SH-SY5Y (cell line): ENCODE measurements at regions not wholly inside any gene's neighbourhood (a gene's known extent, or its start where the extent isn't known, plus 50 kb on each side); places are given as distances from the start of the nearest gene placed in this dataset.

Experiments
- GATA2 ChIP-seq: IDR thresholded peaks from 2 replicates; pipeline ENCODE4 v1.6.1; 2011; ENCODE audit warnings: mild to moderate bottlenecking, low read depth, low read length
- GATA3 ChIP-seq: IDR thresholded peaks from 2 replicates; pipeline ENCODE4 v1.6.1; 2011; ENCODE audit warnings: low read depth, mild to moderate bottlenecking, low read length, moderate library complexity

DNA sequence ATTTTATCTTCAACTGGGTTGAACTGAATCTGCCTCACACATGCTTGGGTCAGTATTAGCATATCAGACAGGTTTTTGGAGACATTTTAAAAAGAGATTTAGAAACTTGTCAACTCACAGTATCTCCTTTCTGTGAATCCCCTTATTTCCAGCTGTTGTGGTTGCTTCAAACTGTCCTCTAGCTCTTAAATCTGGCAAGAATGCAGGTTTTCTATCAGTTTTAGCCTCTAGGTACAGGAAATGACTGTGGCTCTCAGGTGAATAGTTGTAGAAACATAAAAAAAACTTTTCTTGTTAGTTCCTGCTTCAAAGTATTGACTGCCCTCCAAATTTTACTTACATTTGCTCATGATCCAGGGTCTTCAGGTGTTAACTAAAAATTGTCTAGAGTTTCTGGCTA is 495.7 kb upstream of the TMPRSS15 start:
- no peak for TF ChIP-seq GATA3
- no peak for TF ChIP-seq GATA2

DNA sequence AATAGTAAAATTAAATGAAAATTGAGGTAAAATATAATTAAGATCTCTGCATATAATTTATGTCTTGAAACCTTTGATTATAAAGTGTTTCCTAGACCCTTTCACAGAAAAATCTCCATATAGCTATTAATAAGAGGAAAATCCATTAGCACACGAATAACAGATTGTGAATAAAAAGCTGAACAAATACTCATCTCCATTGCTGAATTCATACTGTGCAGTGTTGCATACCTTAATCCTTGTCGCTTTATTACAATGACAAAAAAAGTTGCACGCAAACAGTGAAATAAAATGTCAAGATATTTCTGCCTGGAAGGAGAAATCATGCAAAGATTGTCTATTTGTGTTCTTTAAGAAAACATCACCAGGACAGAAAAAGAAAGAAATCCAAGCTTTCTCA is 499.1 kb upstream of the TMPRSS15 start:
- TF ChIP-seq GATA3 (no peak), GATA2 (no peak)

DNA sequence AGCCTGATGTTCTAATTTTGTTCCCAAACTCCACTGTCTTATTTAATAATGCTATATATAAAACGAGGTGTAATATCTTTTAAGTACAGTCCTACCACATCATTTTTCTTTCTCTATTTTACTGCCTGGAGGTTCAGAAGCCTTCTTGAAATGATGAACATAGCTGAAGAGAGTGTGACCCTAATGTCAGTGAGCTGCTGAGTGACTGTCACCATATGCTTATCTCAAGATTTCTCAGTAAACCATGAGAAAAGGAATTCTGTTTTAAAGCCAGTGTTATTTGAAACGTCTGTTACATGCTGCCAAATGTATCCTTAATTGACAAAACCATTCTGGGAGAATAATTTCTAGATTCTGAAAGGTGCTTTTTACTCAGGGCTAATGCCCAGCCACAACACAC is 503.5 kb upstream of the TMPRSS15 start:
- no peak for TF ChIP-seq GATA2

DNA sequence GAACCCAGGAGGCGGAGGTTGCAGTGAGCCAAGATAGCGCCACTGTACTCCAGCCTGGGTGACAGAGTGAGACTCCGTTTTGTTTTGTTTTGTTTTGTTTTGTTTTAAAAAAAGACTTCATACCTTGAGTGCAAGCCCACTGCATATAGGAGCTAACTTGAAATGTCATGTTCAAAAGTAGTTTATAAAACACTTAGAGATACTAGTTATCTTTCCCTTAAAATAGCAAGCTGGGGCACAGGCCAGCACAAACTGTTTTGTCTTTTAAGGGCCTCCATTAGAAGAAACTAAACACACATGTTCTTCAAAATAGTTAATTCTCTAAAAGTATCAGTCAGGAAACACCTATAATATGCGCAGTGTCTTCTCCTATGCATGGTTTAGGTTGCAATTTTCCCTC is 505.1 kb upstream of the TMPRSS15 start:
- TF ChIP-seq GATA3 = no peak
- no peak for TF ChIP-seq GATA2

DNA sequence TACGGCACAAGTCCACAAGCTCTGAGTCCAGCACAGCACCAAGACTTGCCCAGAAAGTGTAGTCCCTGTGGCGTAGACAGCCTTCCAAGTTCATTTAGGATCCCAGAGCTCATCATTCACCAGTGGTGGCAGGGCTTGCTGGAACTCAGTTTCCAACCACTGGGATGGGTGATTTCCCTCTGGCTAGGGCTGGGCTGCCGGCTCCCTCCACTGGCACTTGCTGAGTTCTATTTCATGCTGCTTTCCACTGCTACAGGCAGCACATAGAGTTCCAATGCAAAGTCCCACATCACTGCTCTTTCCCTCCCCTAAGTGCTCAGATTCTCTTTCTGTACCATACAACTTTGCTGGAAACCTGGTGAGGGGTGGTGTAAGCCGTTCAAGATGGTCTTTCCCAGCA is 510.3 kb upstream of the TMPRSS15 start:
- no peak for TF ChIP-seq GATA3
- no peak for TF ChIP-seq GATA2

DNA sequence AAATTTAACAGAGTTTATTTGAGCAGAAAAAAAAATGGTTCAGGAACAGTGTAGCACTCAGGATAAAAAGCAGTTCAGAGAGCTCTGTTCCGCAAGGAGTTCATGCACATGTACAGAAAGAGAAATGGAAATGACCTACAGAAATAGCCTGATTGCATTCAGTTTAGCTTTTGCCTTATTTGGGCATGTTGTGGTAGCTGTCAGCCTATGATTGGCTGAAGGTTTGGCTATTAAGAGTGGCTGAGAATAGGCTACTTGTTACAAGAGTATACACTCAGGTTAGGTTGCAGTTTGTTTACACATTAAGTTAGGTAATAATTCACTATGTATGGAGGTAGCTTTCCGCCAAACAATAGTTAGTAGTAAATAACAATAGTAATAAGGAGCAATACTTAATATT is 511.0 kb upstream of the TMPRSS15 start:
- no peak for TF ChIP-seq GATA3
- no peak for TF ChIP-seq GATA2

DNA sequence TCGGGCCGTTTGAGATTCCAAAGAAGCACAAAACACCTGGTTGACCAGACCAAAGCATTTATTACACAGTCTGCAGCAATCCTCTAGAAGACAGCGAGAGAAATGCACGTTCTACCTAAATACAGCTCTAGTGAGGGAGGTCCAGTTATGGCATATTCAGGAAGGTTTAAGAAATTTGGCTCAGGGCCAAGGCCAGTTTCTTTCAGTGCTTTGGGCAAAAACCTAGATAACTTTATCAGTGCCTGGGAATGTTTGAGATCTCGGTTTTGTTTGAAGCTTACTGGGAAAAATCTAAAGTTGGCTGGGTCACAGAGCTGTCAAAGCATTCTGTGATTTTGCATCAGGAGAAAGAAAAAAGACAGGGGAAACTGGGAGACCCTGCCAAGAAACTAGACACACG is 514.0 kb upstream of the TMPRSS15 start:
- no peak for TF ChIP-seq GATA2
- TF ChIP-seq GATA3 = no peak

DNA sequence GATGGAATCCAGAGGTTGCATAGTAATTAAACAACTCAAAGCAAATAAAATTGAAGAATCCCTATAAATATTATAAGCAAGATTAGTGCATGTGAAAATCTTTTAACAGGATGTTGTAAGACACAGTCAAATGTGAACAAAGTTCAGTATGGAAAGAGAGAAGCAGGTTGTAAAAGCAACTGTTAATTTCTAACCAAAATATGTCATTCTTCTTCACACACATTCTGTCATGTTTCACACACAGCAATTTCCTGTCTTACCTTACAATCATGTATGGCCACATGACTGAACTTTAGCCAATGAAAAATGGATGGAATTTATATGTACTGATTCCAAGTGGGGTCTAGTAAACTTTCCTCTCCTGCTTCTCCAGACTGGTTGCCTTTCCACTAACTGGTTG is 527.7 kb upstream of the TMPRSS15 start:
- TF ChIP-seq GATA3 = no peak
- no peak for TF ChIP-seq GATA2

DNA sequence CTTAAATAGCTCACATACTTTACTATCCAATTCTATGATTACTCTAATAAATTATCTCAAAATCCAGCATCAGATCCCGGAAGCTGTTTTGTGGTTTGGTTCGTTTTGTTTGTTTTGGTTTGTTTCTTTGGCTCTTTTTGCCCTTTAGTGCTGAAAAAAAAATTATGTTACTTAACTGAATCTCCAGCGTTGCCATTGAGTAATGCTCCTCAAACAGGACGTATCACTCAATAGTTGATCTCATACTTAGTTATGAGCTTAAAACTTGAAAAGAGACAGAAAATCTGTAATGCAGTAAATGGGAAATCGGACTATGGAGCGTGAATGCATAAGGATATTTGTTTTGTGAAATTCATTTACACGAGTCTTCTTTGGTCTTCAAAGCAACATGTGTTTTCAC is 533.8 kb upstream of the TMPRSS15 start:
- no peak for TF ChIP-seq GATA2
- TF ChIP-seq GATA3 = no peak

DNA sequence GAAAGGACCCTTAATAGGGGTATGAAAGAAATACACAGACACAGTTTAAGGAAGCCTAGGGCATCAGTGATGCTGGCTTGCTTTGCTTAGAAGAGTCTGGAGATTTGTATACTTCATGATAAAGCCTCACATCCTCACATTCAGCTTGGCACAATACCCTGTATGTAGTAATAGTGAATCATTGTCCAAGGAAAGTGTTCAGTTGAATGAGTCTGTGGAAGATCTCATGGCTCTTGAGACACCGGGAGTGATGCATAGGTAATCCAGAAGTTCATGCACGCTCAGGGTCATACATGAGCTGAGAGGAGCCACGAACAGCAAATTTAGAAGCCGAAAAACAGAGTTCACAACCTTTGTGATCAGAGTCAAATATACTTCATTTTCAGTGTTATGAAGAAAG is 537.2 kb upstream of the TMPRSS15 start:
- no peak for TF ChIP-seq GATA2
- no peak for TF ChIP-seq GATA3

DNA sequence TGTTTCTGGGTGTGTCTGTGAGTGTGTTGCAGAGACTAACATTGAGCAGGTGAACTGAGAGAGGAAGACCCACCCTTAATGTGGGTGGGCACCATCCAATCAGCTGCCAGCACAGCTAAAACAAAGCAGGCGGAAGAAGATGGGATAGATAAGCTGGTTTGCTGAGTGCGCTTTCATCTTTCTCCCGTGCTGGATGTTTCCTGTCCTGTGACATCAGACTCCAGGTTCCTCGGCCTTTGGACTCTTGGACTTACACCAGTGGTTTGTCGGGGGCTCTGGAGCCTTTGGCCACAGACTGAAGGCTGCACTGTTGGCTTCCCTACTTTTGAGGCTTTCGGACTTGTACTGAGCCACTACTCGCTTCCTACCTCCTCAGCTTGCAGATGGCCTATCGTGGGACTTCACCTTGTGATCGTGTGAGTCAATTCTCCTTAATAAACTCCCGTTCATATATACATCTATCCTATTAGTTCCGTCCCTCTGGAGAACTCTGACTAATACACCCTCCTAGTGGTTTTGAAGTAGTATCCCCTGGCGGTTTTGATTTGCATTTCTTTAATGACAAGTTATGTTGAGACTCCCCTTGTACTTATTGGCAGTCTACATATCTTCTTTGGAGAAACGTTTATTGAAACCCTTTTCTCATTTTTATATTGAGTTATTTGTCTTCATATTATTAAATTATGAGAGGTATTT is 546.6 kb upstream of the TMPRSS15 start:
- TF ChIP-seq GATA3 (no peak), GATA2 (no peak)

DNA sequence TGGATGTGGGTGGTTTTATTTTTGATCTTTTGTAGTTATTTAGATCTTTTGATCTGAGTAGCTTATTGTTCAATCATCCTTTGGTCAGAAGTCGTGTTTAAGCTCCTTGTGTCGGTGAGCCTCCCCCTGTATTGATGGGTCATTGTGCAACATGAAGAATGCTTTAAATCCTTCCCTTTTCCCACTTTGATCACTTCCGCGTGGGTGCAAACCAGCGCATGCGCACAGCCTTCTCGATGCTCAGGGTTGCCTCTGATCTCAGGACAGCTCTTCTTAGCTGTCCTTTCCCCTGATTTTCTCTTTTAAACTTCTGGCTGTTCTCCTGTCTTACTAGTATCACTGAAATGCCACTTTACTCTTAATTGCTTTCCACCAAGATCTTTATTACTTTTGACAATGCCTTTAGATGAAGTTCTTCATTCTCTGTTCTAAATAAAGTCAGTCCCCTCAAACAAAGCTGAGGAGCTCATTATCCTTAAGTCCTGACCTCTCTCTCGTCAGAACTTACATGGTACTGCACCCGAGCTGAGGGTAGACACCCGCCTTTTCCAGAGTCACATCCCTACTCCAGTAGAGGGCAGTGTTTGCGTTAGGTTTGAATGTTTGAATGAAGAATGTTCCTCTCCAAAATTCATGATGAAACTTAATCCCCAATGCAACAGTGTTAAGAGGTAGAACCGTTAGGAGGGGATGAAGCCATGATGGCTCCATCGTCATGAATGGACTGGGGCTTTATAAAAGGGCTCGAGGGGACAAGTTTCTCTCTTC is 547.9 kb upstream of the TMPRSS15 start:
- no peak for TF ChIP-seq GATA3
- no peak for TF ChIP-seq GATA2

DNA sequence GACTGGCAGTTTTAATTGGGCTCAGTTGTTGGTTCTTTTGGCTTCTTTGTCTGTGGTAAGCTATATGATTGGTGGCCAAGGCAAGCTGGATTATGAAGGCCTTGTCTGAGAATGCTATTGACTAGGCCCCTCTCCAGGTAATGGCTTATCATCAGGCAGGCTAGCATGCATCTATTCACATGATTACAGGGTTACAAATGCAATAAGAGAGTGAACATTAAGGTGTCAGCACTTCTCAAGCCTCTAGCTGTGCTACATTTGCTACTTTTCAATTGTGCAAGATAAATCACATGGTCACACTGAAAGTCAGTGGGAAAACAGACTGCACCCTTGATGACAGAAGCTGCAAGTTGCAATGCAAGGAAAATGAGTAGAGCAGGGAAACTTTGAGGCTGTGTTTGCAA is 550.9 kb upstream of the TMPRSS15 start:
- TF ChIP-seq GATA2 = no peak

DNA sequence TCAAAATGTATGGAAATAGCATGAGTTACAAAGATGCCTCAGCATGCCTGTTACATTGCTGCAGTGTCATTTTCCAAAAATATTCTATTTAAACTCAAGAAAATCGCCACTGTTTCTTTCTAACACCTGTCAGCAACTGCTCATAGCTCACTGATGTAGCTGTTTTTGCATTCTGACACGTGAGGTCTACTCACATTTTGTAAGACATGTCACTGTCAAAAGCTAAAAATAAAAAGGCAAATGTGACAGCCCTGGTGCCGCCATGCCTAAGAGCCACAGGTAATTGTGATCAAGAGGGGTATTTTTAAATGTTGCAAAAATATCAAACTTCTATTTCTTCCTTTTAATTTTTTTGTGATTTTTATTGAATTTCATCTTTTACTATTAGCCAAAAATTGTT is 556.2 kb upstream of the TMPRSS15 start:
- TF ChIP-seq GATA2 (no peak), GATA3 (no peak)

DNA sequence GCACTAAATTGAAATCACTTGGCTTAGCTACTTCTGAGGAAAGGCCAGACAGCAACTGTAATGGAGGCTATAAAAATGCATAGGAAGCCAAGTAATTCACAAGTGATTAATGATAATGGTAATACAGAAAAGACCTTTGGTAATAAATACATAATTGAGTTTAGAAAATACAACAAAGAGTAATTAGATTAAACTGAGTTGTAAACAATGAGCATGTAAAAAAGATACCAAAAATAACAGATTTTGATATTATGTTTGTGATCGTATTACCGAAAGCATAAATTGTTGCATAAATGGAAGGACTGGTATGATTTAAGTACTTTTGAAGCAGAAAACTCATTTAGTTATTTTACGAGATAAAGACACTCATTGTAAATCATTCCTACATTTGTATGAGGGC is 556.7 kb upstream of the TMPRSS15 start:
- no peak for TF ChIP-seq GATA2
- TF ChIP-seq GATA3 = no peak
